ENCODE measurements at regions not wholly inside any gene's neighbourhood (a gene's known extent, or its start where the extent isn't known, plus 50 kb on each side); places are given as distances from the start of the nearest gene placed in this dataset.
A peak's percentile ranks its signal among the peaks of the same experiment; 100 is the strongest.

- 83 to 96% (median 89%) methylated on average over 3 of the region's 3 CpGs for WGBS, 4 donors
- Histone ChIP-seq H3K36me3 (replicated peaks in 1 of 2) (no peaks in the 10 kb centered on the region), H3K4me3 (no peak overlapping the region), H3K27me3 (no peaks in the 10 kb centered on the region), H3K4me1 (replicated peaks in 1 of 2) (no peaks in the 10 kb centered on the region), H3K27ac (no peak overlapping the region), H3K9me3 (replicated peaks in 1 of 3) (no peaks in the 10 kb centered on the region)
- intact Hi-C loops (cut with DNase I) = no loop called here
- DNase-seq = no peak
- TF ChIP-seq, protein P1, sequence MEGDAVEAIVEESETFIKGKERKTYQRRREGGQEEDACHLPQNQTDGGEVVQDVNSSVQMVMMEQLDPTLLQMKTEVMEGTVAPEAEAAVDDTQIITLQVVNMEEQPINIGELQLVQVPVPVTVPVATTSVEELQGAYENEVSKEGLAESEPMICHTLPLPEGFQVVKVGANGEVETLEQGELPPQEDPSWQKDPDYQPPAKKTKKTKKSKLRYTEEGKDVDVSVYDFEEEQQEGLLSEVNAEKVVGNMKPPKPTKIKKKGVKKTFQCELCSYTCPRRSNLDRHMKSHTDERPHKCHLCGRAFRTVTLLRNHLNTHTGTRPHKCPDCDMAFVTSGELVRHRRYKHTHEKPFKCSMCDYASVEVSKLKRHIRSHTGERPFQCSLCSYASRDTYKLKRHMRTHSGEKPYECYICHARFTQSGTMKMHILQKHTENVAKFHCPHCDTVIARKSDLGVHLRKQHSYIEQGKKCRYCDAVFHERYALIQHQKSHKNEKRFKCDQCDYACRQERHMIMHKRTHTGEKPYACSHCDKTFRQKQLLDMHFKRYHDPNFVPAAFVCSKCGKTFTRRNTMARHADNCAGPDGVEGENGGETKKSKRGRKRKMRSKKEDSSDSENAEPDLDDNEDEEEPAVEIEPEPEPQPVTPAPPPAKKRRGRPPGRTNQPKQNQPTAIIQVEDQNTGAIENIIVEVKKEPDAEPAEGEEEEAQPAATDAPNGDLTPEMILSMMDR (IDR thresholded peaks at IDR 0.05) = no peak
- TF ChIP-seq POLR2A (IDR thresholded peaks at IDR 0.05) = no peak
These were observed 217.2 kb upstream of the CADM1 start for GRCh38 chr11:115721296-115721995.

GRCh38 chr11:115720602-115721245 is 216.5 kb upstream of the CADM1 start:
- no peaks in the 10 kb centered on the region for H3K4me1 ChIP-seq (replicated peaks in 1 of 2)
- intact Hi-C loops (cut with DNase I) = no loop called here
- no peaks in the 10 kb centered on the region for H3K27me3 ChIP-seq
- 55 to 63% (median 58%) methylated on average over 9 of the region's 9 CpGs for WGBS, 4 donors
- no peak overlapping the region for H3K27ac ChIP-seq
- no peak overlapping the region for H3K4me3 ChIP-seq
- DNase-seq = peak in 2 of 7 donors; percentile 41 to 69
- no peak for TF ChIP-seq POLR2A (IDR thresholded peaks at IDR 0.05)
- TF ChIP-seq, protein P1 (IDR thresholded peaks at IDR 0.05) = no peak
- no peaks in the 10 kb centered on the region for H3K36me3 ChIP-seq (replicated peaks in 1 of 2)
- no peaks in the 10 kb centered on the region for H3K9me3 ChIP-seq (replicated peaks in 1 of 3)

GRCh38 chr11:115718945-115719344 is 214.7 kb upstream of the CADM1 start:
- WGBS, 4 donors = 91 to 97% (median 95%) methylated on average over 3 of the region's 3 CpGs
- Histone ChIP-seq H3K4me1 (replicated peaks in 1 of 2) (no peaks in the 10 kb centered on the region), H3K9me3 (replicated peaks in 1 of 3) (no peaks in the 10 kb centered on the region), H3K27ac (no peak overlapping the region), H3K4me3 (no peak overlapping the region), H3K27me3 (no peaks in the 10 kb centered on the region), H3K36me3 (replicated peaks in 1 of 2) (no peaks in the 10 kb centered on the region)
- intact Hi-C loops (cut with DNase I) = no loop called here
- no peak for DNase-seq
- TF ChIP-seq POLR2A (IDR thresholded peaks at IDR 0.05) = no peak
- TF ChIP-seq, protein P1 (IDR thresholded peaks at IDR 0.05) = no peak

GRCh38 chr11:115718106-115718505 is 213.9 kb upstream of the CADM1 start:
- TF ChIP-seq POLR2A (IDR thresholded peaks at IDR 0.05) = no peak
- TF ChIP-seq, protein P1 (IDR thresholded peaks at IDR 0.05) = no peak
- H3K4me3 ChIP-seq = no peak overlapping the region
- 69 to 76% (median 72%) methylated on average over 6 of the region's 6 CpGs for WGBS, 4 donors
- H3K27ac ChIP-seq = no peak overlapping the region
- no peak for DNase-seq
- no peaks in the 10 kb centered on the region for H3K9me3 ChIP-seq (replicated peaks in 1 of 3)
- no peaks in the 10 kb centered on the region for H3K27me3 ChIP-seq
- intact Hi-C loops (cut with DNase I) = no loop called here
- no peaks in the 10 kb centered on the region for H3K36me3 ChIP-seq (replicated peaks in 1 of 2)
- no peaks in the 10 kb centered on the region for H3K4me1 ChIP-seq (replicated peaks in 1 of 2)
